ENCODE measurements at regions not wholly inside any gene's neighbourhood (a gene's known extent, or its start where the extent isn't known, plus 50 kb on each side); places are given as distances from the start of the nearest gene placed in this dataset.
"Not testable (repeated sequence)": the region's sequence is repeated elsewhere in the genome, so short reads cannot be mapped to it uniquely, and the experiment has no call there.

DNA sequence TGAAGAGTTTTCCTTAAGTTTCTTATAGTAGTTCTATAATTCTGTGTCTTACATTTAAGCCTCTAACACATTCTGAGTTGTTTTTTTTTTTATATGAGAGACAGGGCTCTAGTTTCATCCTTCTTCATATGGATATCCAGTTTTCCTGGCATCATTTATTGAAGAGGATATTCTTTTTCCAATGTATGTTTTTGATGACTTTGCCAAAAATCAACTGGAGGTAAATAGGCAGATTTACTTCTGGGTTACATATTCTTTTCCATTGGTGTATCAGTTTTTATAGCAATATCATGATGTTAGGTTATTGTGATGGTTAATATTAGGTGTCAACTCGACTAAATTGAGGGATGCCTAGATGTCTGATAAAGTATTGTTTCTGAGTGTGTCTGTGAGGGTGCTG, 650.7 kb upstream of the GRID2 start:
- no peak for DNase-seq

DNA sequence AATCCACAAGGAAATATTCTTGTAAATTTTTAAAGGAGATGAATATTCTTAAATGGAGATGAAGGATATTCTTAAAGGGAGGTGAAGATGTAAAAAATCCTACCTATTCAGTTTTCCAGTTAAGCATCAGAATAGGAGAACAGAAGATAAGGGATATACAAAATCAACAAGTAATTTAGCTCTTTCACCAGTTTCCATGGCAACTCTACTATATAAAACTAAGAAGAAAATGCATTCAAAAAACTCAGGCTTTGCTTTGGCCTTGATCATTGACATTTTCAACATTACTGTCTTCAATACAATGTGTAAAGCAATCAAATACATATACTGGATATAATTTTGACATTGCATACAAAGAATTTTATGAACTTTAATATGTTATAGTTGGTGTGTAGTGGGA, 622.7 kb upstream of the GRID2 start:
- DNase-seq, result no peak

DNA sequence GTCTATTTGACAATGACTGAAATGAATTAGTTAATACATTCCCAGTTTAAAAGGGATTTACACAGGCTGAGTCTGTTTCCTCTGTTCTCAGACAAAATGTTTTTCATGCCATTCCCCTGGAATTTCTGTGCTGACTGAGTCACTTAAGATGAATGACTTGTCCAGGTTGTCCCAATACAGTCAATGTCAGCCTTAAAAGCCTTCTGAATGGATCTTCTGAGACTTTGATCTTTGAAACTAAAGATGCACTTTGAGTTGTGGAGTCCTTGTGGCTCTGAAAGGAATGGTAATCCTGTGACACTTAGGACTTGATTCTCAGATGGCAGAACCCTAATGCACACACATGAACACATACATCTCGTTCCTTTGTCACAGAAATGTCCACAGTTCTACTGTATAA, 622.2 kb upstream of the GRID2 start:
- no peak for DNase-seq

DNA sequence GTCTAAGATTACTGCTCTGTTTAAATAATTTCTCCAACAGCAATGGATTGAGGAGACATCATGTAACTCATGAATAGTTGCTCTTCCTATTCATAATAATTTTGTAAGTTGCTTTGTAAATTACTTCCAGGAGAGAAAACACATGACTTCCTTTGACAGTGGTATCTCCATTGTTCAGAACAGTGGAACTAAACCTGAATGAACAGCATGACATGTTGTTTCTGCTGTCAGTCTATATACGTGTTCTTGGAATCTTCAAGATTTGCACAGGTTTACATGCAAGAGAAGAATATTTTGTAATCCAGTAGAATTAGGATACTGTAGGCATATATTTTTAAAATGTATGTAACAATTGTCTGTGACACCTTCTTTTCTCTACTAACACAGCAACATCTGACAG, 618.8 kb upstream of the GRID2 start:
- DNase-seq, result no peak

DNA sequence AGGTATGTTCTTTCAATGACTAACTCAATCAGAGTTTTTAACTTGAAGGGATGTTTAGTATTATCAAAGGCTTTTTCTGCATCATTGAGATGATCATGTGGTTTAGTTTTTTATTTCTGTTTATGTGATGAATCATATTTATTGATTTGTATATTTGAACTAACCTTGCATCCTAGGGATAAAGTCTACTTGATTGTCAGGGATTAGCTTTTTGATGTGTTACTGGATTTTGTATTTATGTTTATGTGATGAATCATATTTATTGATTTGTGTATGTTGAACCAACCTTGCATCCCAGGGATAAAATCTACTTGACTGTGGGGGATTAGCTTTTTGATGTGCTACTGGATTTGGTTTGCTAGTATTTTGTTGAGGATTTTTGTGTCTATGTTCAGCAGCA, 615.4 kb upstream of the GRID2 start:
- no peak for DNase-seq

DNA sequence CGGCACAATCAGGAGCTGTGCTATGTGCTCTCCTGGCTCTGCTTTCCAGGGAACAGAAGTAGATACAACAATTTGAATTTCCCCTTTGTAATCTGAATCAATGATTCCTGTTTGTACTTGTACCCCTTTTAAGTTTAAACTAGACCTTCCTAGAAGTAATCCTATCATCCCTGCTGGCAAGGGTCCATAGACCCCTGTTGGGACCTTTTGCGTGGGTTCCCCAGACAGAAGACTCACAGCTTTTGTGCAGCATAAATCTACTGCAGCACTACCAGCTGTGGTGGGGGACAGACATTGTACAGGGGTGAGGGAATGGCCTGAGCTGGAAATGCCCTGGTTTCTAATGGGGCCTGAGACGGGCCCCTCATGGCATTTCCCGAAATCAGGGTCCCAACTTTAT, 604.1 kb upstream of the GRID2 start:
- DNase-seq, result not testable (repeated sequence)

DNA sequence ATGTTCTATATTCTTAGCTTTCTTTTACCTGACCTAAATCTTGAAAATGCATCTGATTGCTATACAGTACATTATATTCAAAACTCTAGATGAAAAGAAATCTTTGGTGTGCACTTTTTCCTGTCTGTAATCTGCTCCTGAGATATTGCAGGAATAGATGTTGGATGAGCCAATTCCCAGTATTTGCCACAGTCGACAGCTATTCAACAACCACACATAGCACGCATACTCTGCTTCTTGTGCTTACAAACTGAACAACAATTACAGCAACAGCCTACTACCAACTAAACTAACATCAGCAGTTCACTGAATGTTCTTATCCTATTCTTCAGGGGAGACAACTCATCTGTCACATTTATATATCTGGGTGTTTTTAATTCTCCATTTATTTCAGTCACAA, 573.9 kb upstream of the GRID2 start:
- no peak for DNase-seq

DNA sequence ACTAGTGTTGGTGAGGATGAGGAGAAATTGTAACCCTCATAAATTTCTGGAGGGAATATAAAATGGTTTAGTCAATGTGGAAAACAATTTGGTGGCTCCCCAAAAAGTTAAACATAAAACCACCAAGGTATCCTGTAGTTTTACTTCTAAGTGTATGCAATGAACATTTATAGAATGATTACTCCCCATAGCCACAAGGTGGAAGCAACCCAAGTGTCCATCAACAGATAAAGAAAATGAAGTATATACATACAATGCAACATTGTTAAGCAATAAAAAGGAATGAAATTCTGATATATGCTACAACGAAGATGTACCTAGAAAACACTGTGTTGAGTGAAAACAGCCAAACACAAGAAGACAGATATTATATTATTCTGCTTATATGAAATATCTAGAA, 569.1 kb upstream of the GRID2 start:
- no peak for DNase-seq

DNA sequence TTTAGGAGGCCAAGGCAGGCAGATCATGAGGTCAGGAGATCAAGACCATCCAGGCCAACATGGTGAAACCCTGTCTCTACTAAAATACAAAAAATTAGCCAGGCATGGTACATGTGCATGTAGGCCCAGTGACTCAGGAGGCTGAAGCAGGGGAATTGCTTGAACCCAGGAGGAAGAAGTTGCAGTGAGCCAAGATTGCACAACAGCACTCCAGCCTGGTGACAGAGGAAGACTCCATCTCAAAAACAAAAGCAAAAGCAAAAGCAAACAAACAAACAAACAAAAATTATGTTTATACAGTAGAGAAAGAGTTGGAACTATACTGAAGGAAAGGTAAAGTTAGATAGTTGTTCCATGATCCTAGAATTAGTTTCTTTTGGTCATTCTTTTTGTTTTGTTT, 564.9 kb upstream of the GRID2 start:
- DNase-seq, result not testable (repeated sequence)

DNA sequence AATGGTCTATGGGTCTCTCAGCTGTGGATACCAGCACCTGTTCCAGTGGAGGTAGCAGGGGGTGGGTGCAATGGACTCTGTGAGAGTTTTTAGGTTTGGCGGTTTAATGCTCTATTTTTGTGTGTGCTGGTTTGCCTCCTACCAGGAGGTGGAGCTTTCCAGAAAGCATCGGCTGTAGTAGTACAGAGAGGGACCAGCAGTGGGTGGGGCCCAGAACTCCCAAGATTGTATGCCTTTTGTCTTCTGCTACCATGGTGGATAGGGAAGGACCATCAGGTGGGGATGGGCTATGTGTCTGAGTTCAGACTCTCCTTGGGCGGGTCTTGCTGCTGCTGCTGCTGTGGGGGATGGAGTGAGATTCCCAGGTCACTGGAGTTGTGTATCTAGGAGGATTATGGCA, 557.2 kb upstream of the GRID2 start:
- DNase-seq, result no peak

DNA sequence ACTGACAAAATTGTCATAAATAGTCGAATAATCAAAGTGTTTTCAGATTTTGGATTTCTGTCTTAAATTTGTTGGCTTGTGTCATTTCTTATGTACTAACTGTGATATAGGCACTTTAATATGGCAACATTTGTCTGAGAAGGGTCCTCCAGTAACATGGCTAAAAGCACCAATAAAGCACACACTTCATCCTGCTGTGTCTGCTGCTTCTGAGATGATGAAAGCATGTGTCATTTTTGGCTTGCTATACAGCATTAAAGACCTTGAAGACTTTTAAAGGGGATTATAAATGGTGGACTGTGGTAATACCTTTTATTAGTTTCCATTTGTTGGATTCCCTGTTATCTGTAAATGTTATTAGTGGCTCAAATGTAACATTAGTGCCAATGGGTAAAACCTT, 551.8 kb upstream of the GRID2 start:
- DNase-seq, result no peak

DNA sequence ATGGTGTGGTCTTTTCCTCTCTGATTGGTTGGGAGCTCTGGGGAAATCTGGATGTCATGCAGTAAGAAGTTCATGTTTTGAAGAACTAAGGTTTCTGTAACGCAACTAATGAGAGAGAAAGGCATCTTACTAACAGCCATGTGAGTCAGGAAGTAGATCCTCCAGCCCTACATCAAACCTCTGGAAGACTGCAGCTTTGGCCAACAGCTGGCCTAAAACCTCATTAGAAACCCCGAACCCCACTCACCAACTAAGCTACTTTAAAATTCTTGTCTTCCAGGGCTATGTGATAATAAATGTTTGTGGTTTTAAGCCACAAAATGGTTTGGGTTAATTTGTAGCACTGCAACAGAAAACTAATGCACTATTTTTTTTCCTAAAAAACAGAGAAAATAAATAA, 549.0 kb upstream of the GRID2 start:
- no peak for DNase-seq

DNA sequence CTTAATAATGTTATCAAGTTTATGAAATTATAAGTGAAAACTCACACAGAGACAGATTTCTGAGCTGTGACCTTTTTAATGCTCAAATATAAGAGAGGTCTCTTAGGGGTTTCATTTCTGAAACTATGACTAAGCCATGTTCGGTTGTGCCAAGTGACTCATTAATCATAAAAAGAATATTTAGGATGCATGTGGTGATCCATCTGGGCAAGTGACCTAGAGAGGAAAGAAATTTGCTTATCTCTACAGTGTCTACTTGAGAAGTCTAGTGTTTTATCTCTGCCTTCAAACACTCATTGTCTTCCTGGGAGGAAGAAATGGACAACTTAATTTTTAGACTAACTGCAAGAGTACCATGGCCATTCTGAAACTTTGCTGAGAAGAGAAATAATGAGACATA, 545.3 kb upstream of the GRID2 start:
- no peak for DNase-seq

DNA sequence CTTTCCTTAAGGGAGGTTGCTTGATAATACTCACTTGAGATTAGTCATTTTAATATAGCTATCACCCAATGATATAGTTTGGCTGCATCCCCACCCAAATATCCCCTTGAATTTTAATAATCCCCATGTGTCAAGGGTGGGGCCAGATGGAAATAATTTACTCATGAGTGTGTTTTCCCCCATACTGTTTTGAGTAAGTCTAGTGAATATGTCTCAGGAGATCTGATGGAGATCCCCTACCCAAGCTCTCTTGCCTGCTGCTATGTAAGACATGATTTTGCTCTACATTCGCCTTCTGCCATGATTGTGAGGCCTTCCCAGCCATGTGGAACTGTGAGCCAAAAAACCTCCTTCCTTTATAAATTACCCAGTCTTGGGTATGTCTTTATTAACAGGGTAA, 539.7 kb upstream of the GRID2 start:
- no peak for DNase-seq

DNA sequence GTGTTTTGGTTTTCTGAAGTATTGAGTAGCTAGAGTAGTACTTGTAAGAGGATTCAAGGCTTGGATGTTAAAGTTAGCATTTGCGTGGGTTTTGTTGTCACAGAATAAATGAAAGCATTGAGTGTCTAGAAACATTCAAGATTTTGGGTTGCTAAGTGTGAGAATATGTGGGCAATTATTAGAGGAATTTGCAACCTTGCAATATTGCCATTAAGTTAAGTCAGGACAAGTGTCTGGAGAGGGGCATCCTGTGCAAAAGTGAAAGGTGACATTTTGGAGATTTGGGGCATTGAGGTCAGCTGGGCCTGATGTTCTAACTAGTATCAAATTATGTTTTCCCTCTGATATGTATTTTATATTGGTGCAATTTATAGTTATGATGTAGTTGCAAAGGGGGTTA, 533.9 kb upstream of the GRID2 start:
- DNase-seq, result no peak

DNA sequence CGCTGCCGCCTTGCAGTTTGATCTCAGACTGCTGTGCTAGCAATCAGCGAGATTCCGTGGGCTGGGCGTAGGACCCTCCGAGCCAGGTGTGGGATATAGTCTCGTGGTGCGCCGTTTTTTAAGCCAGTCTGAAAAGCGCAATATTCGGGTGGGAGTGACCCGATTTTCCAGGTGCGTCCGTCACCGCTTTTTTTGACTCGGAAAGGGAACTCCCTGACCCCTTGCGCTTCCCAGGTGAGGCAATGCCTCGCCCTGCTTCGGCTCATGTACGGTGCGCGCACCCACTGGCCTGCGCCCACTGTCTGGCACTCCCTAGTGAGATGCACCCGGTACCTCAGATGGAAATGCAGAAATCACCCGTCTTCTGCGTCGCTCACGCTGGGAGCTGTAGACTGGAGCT, 512.1 kb upstream of the GRID2 start:
- not testable (repeated sequence) for DNase-seq

DNA sequence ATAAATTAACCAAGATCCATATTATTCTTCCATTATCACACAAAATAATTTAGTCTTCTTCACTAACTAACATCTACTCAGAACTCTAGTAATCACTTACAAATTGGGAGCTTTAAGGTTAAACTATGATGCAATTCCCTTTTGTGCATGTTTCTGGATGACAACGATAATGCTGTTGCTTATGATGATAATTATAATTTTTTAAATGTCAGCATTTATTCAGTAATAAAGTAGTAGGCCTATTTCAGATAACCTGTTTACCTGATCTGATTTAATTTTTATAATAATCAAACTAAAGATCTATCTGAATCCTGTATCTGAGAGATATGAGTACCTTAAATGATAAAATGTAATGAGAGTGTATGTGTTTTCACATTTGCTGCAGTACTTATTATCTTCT, 507.8 kb upstream of the GRID2 start:
- no peak for DNase-seq

DNA sequence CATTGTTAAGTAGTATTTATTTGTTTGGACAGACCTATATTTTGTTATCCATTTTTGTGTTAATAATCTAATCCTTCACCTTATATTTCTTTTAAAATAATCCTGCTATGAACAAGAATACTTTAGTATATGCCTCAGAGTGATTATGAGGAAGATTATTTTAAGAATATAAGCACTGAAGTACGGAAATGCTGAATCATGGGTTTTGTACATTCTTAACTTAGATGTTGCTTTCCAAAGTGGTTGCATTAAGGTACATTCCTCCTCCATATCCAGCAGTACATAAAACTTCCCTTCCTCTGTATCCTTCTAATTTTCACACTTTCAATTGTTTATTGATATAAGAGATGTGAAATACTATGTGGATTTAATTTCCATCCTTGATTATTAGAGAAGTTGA, 491.4 kb upstream of the GRID2 start:
- no peak for DNase-seq

DNA sequence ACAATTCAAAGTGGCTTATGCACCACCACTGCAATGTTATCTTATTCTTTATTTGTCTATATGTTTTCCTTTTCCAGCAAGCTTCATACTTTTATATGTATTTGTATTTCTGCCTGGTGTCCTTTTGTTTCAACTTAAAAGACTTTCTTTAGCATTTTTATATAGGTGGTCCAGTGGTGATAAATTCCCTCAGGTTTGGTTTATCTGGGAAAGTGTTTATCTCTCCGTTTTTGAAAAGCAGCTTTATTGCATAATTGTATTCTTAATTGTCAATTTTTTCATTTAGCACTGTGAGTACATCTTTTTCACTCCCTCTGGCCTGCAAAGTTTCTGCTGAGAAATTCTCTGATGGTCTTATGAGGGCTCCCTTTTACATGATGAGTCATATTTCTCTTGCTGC, 479.0 kb upstream of the GRID2 start:
- DNase-seq, result no peak

DNA sequence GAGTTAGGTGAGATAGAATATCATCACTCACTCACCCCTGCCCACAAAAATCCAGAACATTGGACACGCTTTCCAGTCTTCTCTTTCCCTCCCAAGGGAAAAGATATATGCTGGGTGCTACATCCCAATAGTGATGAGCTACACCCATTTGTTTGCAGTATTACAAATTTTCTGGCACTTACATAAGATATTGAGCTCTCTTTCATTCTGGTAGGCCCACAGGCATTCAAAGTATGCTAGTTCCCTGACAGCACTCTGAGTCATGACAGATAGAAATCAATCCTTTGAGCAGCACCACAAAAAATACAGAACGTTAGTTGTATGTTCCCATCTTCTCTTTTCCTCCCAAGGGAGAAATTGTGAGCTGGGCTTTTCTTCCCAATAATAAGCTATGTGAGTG, 477.6 kb upstream of the GRID2 start:
- no peak for DNase-seq

DNA sequence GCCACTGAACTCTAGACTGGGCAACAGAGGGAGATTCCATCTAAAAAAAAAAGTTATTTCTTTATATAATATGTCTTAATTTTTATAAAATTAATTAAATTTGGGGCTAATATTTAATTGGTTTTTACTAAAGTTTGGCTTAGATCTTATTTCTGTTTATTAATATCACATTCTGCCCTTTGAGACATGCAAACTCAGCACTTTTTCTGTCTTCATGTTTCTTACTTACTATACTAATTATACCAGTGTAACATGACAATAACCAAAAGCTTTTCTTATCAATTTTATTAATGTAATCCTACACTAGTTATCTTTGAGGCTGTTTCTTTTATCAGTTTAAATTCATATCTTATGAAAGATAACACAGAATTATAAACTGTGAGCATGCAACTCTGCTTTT, 475.9 kb upstream of the GRID2 start:
- no peak for DNase-seq

DNA sequence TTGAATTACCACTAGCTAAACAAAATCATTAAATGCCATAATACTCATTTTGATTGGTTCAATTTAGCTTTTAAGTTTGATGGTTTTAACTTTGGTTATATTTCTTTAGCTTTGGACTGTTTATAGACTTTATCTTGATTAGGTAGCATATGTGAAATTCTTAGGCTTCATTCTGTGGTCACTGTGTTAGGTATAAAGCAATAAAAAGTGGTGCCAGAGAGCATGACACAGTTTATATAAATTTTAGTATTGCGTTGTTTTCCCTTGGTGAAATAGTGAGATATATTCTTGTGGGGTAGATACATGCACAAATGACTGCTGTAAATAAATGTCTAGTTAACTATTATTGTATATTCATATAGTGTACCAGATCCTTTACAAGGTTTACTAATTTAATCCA, 474.2 kb upstream of the GRID2 start:
- DNase-seq, result no peak

DNA sequence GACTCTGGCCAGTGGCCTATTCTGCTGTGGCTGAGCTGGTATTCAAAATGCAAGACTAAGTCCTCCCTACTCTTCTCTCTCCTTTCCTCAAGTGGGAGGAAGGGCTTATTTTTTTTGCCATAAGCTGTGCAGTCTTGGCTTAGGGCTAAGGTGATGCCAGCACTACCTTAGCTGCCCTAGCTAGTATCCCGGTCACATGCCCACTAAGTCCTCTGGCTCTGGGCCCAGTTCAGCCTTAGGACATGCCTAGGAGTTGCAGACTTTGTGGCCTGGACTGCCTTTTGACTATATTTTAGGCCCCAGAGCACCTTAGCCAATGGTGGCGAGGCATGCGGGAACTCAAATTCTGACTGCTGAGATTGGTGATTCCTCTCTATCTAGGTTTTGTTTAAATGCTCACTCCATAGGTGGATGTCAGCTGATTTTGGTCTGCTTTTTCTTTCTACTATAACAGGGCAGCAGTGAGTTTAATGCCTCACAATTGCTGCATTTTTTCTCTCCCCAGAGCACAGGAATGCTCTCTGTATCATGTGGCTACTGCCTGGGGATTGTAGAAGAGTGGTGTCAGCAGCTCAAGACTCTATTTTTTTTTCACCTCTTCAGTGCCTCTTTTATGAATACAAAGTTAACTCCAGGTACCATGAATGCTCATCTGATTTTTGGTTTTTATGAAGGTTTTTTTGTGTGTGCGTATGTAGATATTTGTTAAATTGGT, 472.9 kb upstream of the GRID2 start:
- no peak for DNase-seq

DNA sequence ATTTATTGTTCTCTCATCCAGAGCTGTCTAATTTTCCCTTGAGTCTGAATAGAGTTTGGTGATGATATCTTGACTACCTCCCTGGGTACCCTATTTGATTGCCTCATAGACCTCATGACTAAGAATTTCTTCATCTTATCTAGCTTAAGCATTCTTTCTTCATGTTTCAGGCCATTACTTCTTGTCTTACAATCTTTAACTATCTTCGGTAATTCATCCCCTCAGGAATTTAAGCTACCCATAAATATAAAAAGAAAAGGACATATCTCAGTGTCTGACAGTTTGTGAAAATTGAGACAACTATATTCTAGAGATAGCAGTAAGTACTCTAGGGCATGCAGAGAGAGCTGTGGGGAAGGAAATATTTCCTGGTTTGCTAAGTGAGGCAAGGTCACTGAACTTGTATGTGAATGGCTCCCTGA, 466.1 kb upstream of the GRID2 start:
- DNase-seq, result no peak

DNA sequence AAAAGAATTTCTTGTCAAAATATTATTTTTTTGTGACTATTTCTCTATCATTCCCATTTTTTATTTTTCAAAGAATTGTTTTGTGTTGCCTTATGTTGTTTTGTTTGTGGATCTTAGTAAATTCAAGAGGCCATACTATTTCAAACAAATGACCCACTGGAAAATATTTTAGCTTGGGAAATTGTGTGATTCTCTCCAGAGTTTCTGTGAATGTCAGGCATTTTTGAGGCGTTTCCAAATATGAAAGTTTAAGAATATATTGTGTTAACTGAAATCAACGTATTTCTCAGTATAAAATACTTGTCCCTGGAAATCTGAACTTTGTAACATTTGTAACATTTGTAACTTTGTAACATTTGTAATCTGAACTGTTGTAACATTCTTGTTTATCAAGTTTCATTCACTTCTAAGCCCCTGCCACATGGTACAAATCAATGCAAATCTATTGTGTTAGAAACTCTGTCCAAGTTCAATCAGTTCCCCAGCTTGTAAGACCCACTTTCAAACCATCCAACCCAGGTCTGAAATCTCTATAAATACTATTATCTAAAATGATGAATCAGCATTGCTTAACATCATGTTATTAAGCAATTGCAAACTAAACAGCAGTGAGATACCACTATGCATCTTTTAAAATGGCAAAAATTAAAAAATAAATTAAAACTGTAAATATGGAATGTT, 465.4 kb upstream of the GRID2 start:
- no peak for DNase-seq

Data from NCI-H748 treated with DMSO at 0.1 percent for 48 hours (cell line).